ENCODE measurements at regions not wholly inside any gene's neighbourhood (a gene's known extent, or its start where the extent isn't known, plus 50 kb on each side); places are given as distances from the start of the nearest gene placed in this dataset.

DNA sequence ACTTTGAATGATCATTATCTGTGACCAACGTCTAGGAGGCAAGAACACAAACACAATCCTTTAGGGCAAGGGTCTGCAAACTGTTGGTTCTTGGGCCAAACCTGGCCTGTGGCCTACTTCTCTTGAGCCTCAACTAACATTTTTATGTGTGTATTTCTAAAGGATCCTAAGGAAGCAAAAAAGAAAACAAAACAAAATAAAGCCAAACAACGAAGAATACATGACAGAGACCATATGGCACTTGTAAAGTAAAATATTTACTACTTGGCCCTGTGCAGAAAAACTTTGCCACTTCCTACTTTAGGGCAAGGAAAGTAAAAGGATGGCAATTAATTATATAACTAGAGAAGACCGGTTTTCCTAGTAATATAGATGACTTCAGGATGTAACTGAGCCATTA, 1056.2 kb downstream of the EPHA7 start:
- no peak overlapping the region for H3K4me3 ChIP-seq (replicated peaks; ENCODE audit: low read depth, low read length)
- DNase-seq (ENCODE audit: extremely low read depth, insufficient read length): no peak
- TF ChIP-seq, protein P1, sequence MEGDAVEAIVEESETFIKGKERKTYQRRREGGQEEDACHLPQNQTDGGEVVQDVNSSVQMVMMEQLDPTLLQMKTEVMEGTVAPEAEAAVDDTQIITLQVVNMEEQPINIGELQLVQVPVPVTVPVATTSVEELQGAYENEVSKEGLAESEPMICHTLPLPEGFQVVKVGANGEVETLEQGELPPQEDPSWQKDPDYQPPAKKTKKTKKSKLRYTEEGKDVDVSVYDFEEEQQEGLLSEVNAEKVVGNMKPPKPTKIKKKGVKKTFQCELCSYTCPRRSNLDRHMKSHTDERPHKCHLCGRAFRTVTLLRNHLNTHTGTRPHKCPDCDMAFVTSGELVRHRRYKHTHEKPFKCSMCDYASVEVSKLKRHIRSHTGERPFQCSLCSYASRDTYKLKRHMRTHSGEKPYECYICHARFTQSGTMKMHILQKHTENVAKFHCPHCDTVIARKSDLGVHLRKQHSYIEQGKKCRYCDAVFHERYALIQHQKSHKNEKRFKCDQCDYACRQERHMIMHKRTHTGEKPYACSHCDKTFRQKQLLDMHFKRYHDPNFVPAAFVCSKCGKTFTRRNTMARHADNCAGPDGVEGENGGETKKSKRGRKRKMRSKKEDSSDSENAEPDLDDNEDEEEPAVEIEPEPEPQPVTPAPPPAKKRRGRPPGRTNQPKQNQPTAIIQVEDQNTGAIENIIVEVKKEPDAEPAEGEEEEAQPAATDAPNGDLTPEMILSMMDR (IDR thresholded peaks at IDR 0.05; ENCODE audit: insufficient read depth, low read length, poor library complexity, severe bottlenecking): no peak

DNA sequence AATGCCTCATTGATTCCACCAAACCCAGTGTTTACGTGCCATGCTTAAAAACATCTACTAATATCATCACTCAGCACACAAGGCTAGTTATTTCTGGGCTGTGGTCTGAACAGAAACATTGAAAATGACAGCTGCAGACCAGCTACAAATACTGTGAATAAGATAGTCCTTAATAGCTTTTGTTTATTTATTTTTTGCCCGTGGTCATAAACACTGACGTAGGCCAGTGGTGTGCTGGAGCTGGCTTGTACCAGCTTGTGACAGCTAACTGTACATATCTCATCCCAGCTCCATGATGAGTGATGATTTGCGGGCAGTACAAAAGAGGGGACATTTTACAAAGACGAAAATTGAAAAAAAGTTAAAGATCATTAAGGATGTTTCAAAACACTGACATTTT, 1057.0 kb downstream of the EPHA7 start:
- no peaks in the 10 kb centered on the region for H3K27me3 ChIP-seq (replicated peaks; ENCODE audit: control insufficient read depth, insufficient read depth, low read length)
- no peak for DNase-seq (ENCODE audit: extremely low read depth, insufficient read length)
- TF ChIP-seq, protein P1 (IDR thresholded peaks at IDR 0.05; ENCODE audit: insufficient read depth, low read length, poor library complexity, severe bottlenecking): no peak
- H3K4me3 ChIP-seq (replicated peaks; ENCODE audit: low read depth, low read length): no peak overlapping the region
- H3K36me3 ChIP-seq (ENCODE audit: control insufficient read depth, insufficient read depth, low read length): no peaks in the 10 kb centered on the region

More for the DNA sequence above, 1056.2 kb downstream of the EPHA7 start:
- Histone ChIP-seq H3K27me3 (replicated peaks; ENCODE audit: control insufficient read depth, insufficient read depth, low read length) (no peaks in the 10 kb centered on the region), H3K36me3 (ENCODE audit: control insufficient read depth, insufficient read depth, low read length) (no peaks in the 10 kb centered on the region)

DNA sequence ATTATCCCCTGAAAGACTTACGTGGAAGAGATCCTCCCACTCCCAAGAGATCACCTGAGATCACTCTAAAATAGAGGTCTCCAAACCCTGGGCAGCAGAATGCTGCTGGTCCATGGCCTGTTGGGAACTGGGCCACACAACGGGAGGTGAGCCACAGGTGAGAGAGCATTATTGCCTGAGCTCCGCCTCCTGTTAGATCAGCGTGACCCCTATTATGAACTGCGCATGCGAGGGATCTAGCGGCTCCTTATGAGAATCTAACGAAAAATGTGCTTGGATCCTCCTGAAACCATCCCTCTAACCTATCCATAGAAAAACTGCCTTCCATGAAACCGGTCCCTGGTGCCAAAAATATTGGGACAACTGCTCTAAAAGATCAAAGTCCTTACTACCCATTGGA, 1057.4 kb downstream of the EPHA7 start:
- no peak for DNase-seq (ENCODE audit: extremely low read depth, insufficient read length)
- TF ChIP-seq, protein P1 (IDR thresholded peaks at IDR 0.05; ENCODE audit: insufficient read depth, low read length, poor library complexity, severe bottlenecking): no peak
- Histone ChIP-seq H3K36me3 (ENCODE audit: control insufficient read depth, insufficient read depth, low read length) (no peaks in the 10 kb centered on the region), H3K4me3 (replicated peaks; ENCODE audit: low read depth, low read length) (no peak overlapping the region), H3K27me3 (replicated peaks; ENCODE audit: control insufficient read depth, insufficient read depth, low read length) (no peaks in the 10 kb centered on the region)

DNA sequence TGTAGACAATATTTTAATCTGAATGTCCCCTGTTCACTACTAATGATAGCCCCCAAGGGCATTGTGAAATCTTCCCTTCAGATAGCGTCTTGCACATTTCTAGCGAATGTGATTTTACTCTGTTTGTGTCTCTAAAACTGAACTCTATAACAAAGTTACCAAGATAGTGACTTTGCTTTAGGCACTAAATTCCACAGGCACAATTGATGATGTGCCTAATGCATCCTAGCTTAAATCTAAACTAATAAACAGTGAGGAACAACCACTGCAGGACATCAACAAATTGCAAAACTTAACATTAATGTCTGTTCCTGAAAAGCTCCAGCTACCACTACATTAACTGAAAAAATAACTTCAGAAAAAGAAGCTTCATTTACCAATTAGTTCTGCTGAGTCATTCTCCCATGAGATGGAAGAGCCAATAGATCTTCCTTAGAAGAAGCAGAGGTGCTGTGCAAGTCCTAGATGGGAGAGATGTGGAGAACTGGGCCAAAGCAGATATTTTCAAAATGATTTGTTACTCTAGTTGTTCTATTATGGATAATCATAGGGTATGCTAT, 1065.0 kb downstream of the EPHA7 start:
- TF ChIP-seq, protein P1 (IDR thresholded peaks at IDR 0.05; ENCODE audit: insufficient read depth, low read length, poor library complexity, severe bottlenecking): no peak
- no peak for DNase-seq (ENCODE audit: extremely low read depth, insufficient read length)

DNA sequence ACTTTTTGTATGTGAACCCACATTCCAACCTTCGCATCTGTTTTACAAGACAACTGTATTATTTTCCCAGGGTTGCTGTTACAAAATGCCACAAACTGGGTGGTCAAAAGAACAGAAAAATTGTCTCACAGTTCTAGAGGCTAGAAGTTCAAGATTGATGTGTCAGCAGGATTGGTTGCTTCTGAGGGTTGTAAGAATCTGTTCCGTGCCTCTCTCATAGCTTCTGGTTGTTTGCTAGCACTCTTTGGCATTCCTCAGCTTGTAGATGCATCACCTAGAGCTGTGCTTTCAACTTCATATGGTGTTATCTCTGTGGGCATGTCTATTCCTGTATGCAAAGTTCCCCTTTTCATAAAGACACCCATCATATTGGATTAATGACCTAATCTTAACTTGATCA, 1067.2 kb downstream of the EPHA7 start:
- Histone ChIP-seq H3K4me3 (replicated peaks; ENCODE audit: low read depth, low read length) (no peak overlapping the region), H3K36me3 (ENCODE audit: control insufficient read depth, insufficient read depth, low read length) (no peaks in the 10 kb centered on the region), H3K27me3 (replicated peaks; ENCODE audit: control insufficient read depth, insufficient read depth, low read length) (no peaks in the 10 kb centered on the region)
- TF ChIP-seq, protein P1 (IDR thresholded peaks at IDR 0.05; ENCODE audit: insufficient read depth, low read length, poor library complexity, severe bottlenecking): no peak
- no peak for DNase-seq (ENCODE audit: extremely low read depth, insufficient read length)

More for the DNA sequence above, 1065.0 kb downstream of the EPHA7 start:
- no peak overlapping the region for H3K4me3 ChIP-seq (replicated peaks; ENCODE audit: low read depth, low read length)
- no peaks in the 10 kb centered on the region for H3K36me3 ChIP-seq (ENCODE audit: control insufficient read depth, insufficient read depth, low read length)
- no peaks in the 10 kb centered on the region for H3K27me3 ChIP-seq (replicated peaks; ENCODE audit: control insufficient read depth, insufficient read depth, low read length)

DNA sequence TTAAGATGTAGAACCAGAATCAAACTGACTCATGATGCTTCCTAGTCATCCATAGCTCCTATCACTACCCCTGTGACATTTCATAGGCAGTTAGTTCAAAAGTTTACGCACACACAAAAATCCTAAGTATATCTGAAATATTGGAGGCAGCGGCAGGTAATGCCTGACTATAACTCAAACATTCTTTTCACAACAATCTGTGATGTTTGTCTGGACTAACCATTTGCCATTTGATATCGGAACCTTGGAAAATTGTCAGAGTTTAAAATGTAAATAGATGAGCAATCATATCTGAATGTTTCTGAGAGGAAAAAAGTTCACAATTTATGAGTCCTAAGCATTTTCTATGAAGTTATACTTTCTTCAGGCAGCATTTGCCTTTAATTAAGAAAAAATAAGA, 1078.2 kb downstream of the EPHA7 start:
- Histone ChIP-seq H3K4me3 (replicated peaks; ENCODE audit: low read depth, low read length) (no peak overlapping the region), H3K36me3 (ENCODE audit: control insufficient read depth, insufficient read depth, low read length) (no peaks in the 10 kb centered on the region), H3K27me3 (replicated peaks; ENCODE audit: control insufficient read depth, insufficient read depth, low read length) (no peaks in the 10 kb centered on the region)
- TF ChIP-seq, protein P1 (IDR thresholded peaks at IDR 0.05; ENCODE audit: insufficient read depth, low read length, poor library complexity, severe bottlenecking): no peak
- no peak for DNase-seq (ENCODE audit: extremely low read depth, insufficient read length)
